ENCODE measurements at regions not wholly inside any gene's neighbourhood (a gene's known extent, or its start where the extent isn't known, plus 50 kb on each side); places are given as distances from the start of the nearest gene placed in this dataset.

DNA sequence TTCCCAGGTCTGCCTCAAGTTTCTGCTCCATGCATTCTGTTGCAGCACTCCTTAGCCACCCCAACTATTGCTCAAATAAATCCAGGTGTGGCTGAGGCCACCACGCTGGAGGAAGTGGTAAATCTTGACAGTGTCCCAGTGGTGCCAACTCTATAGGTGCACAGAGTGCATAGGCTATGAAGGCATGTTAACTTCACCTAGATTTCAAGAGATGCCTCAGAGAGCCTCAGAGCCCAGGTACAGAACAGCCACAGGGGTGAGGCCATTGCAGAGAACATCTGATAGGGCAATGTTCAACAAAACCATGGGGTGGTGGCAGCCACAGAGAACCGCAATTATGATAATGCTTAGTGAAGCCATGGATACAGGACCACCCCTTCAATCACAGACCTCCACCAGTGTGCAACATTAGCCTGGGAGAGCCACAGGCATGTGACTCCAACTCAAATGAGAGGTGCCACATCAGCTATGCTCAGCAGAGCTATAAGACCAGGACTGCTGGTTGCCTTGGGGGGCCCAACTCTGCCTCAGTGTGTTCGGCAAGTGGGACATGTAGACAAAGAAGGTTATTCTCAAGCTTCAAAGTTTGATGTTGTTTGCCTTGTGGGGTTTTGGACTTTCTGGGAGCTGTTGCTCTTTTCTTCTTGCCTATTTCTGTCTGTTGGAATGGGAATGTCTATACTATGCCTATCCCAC is 468.7 kb downstream of the ANKRD50 start:
- TF ChIP-seq, protein P1, sequence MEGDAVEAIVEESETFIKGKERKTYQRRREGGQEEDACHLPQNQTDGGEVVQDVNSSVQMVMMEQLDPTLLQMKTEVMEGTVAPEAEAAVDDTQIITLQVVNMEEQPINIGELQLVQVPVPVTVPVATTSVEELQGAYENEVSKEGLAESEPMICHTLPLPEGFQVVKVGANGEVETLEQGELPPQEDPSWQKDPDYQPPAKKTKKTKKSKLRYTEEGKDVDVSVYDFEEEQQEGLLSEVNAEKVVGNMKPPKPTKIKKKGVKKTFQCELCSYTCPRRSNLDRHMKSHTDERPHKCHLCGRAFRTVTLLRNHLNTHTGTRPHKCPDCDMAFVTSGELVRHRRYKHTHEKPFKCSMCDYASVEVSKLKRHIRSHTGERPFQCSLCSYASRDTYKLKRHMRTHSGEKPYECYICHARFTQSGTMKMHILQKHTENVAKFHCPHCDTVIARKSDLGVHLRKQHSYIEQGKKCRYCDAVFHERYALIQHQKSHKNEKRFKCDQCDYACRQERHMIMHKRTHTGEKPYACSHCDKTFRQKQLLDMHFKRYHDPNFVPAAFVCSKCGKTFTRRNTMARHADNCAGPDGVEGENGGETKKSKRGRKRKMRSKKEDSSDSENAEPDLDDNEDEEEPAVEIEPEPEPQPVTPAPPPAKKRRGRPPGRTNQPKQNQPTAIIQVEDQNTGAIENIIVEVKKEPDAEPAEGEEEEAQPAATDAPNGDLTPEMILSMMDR (IDR thresholded peaks at IDR 0.05; ENCODE audit: unreplicated experiment in 3 of 3), result no peak
- Mint-ChIP-seq H3K36me3 (ENCODE audit: low read depth) (peaks cover 3% of the 10 kb centered on the region), H3K27ac (no peak overlapping the region), H3K4me1 (no peaks in the 10 kb centered on the region), H3K27me3 (ENCODE audit: low read depth) (no peaks in the 10 kb centered on the region), H3K4me3 (no peak overlapping the region), H3K9me3 (peaks cover 31% of the 10 kb centered on the region)

DNA sequence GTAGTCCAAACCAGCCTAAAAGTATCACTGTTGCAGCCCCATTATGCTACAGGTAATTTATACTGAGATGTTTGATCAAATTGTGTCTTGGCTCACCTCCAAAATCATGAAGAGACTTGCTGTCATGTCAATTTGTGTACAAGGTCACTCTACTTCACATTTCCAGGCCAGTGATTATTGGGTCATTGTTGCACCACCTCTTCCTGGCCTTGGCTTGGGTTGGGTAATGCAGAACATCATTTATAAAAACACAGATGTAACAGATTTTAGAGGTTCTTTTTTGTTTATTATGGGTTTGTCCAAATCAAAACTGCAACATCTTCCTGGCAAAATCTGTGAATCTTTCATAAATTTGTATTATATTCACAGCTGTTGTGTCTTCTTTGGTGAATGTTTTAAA is 459.5 kb downstream of the ANKRD50 start:
- Mint-ChIP-seq H3K4me3 (no peak overlapping the region), H3K4me1 (no peaks in the 10 kb centered on the region), H3K27me3 (ENCODE audit: low read depth) (no peaks in the 10 kb centered on the region), H3K9me3 (no peaks in the 10 kb centered on the region), H3K27ac (no peak overlapping the region), H3K36me3 (ENCODE audit: low read depth) (no peaks in the 10 kb centered on the region)
- TF ChIP-seq, protein P1 (IDR thresholded peaks at IDR 0.05; ENCODE audit: unreplicated experiment in 3 of 3), result no peak

DNA sequence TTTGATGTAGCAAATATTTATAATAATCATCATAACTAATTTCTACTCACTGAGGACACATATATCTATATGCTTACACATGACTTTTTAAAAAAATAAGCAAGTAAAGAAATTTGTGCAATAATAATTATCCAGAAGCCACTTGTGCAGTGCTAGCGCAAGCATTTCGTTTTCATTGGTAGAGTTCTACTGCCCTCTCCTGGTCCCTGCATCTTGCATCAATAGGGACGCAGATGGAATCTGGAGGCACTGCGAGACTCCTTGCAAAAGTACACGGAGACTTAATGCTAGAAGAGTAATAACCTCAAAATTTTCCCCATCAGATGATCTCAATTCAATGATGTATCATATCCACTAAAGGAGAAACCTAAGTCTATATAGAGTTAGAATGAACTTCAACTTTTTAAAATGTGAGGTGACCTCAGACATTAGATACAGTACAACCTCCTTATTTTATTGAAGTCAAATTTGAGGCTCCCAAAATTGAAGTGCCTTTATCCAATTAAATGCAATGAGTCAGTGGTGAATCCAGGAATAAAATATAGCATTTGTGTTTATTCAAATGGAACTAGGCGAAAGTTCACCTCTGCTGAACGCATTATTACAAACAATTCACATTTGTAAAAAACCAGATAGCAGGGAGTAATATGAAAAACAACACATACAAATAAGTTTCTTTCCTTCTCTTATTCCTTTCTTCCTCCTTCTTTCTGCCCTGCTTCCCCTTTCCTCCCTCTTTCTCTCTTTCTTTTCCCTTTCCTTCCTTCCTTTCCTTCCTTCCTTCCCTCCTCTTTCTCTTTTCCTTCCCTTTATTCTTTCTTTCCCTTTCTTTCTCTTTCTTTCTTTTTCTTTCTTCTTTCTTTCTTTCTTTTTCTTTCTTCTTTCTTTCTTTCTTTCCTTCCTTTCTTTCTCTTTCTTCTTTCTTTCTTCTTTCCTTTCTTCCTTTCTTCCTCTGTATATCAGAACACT is 450.0 kb downstream of the ANKRD50 start:
- Mint-ChIP-seq H3K27me3 (ENCODE audit: low read depth) (no peaks in the 10 kb centered on the region), H3K27ac (peak overlapping the region in 2 of 3 experiments; percentile 63 to 72), H3K4me3 (no peak overlapping the region), H3K4me1 (peaks cover 13% of the 10 kb centered on the region), H3K36me3 (ENCODE audit: low read depth) (no peaks in the 10 kb centered on the region), H3K9me3 (no peaks in the 10 kb centered on the region)
- TF ChIP-seq, protein P1 (IDR thresholded peaks at IDR 0.05; ENCODE audit: unreplicated experiment in 3 of 3), result peak; percentile 82 to 92 (median 90)

DNA sequence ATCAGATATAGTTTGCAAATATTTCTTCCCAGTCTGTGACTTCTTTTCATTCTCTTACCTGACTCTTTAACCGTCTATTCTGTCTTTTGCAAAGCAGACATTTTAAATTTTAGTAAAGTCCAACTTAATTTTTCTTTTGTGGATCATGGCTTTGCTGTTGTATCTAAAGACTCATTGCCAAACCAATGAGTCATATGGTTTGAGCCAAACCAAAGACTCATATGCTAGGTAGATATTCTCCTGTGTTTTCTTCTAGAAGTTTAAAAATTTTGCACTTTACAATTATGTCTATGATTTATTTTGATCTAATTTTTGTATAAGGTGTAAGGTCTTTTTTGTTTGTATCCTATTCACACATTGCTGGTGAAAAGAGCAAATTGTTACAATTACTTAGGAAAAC is 446.8 kb downstream of the ANKRD50 start:
- Mint-ChIP-seq H3K9me3 (peaks cover 6% of the 10 kb centered on the region), H3K27ac (no peak overlapping the region), H3K27me3 (ENCODE audit: low read depth) (no peaks in the 10 kb centered on the region), H3K4me1 (peaks cover 3% of the 10 kb centered on the region), H3K36me3 (ENCODE audit: low read depth) (no peaks in the 10 kb centered on the region), H3K4me3 (no peak overlapping the region)
- TF ChIP-seq, protein P1 (IDR thresholded peaks at IDR 0.05; ENCODE audit: unreplicated experiment in 3 of 3), result no peak

DNA sequence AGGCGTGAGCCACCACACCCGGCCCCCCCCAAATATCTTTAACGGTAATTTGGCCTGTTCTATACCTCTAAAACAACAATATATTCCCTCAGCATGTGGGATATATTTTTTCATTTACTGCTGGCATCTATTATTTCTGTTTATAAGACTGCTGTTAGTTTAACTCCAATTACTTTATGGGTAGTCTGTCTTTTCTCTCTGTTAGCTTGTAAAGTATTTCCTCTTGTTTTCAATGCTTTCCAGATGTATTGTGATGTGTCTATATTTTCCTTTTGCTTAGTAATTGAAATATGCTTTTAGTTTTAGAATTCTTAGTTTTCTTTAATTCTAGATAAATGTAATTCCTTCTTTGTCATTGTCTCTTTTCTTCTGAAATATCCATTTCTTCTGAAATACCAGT is 445.8 kb downstream of the ANKRD50 start:
- TF ChIP-seq, protein P1 (IDR thresholded peaks at IDR 0.05; ENCODE audit: unreplicated experiment in 3 of 3), result no peak
- no peaks in the 10 kb centered on the region for H3K4me1 Mint-ChIP-seq

More for the DNA sequence above, 445.8 kb downstream of the ANKRD50 start:
- Mint-ChIP-seq H3K9me3 (peaks cover 14% of the 10 kb centered on the region), H3K36me3 (ENCODE audit: low read depth) (no peaks in the 10 kb centered on the region), H3K4me3 (no peak overlapping the region), H3K27me3 (ENCODE audit: low read depth) (no peaks in the 10 kb centered on the region), H3K27ac (no peak overlapping the region)
